ENCODE measurements at regions not wholly inside any gene's neighbourhood (a gene's known extent, or its start where the extent isn't known, plus 50 kb on each side); places are given as distances from the start of the nearest gene placed in this dataset.

DNA sequence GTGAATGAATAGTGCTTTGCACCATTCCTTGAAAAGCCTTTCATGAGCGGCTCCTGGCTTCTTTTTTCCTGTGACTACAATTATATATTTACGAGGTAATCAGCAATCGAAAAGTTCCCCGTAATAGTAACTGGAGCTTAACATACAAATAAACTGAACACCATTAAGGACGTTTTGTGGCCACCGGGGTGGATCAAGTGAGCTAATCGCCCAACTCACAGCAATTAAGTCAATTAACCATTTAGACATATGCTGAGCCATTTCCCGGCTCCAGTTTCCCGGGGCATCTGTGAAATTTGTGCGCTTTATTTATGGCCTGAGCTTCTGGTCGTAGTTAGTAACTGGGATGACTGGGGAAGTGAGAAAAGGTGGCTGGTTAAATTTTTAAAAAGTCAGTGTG is 465.2 kb downstream of the MIAT start:
- H3K4me3 ChIP-seq = no peak overlapping the region
- no peaks in the 10 kb centered on the region for H3K9me3 ChIP-seq
- H3K27me3 ChIP-seq = no peaks in the 10 kb centered on the region
- no peak for DNase-seq
- no peaks in the 10 kb centered on the region for H3K36me3 ChIP-seq

- no peaks in the 10 kb centered on the region for H3K36me3 ChIP-seq
- H3K9me3 ChIP-seq = no peaks in the 10 kb centered on the region
- no peak for DNase-seq
- H3K27me3 ChIP-seq = no peaks in the 10 kb centered on the region
- no peak overlapping the region for H3K4me3 ChIP-seq
Observed at GRCh38 chr22:27123880-27124279, 466.5 kb downstream of the MIAT start.

- no peaks in the 10 kb centered on the region for H3K36me3 ChIP-seq
- H3K9me3 ChIP-seq = no peaks in the 10 kb centered on the region
- 0 out of 2 replicates have a peak overlapping the region, but pooled peaks have one; percentile 2 for H3K4me3 ChIP-seq
- peak; percentile 79 for DNase-seq
- no peaks in the 10 kb centered on the region for H3K27me3 ChIP-seq
Observed at GRCh38 chr22:27124351-27124966, 467.1 kb downstream of the MIAT start.

DNA sequence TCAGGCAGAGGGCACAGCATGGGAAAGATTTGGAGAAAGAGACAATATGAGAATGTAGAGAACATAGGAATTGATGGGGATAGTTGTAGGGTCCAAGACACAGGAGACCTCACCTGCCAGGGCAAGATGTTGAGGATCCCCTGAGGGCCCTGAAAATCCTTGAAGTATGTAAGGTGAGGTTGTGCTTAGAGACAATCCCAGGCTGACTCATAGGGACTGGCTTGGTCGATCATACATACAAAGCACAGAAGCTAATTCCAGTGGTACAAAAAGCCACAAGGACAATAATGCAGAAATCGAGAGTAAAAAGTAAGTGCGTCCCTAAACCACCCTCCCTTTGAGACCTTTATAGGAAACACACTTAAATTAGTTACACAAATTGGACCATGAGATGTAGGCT is 468.2 kb downstream of the MIAT start:
- no peak overlapping the region for H3K4me3 ChIP-seq
- H3K36me3 ChIP-seq = no peaks in the 10 kb centered on the region
- H3K27me3 ChIP-seq = no peaks in the 10 kb centered on the region
- no peak for DNase-seq
- H3K9me3 ChIP-seq = no peaks in the 10 kb centered on the region

- Histone ChIP-seq H3K4me3 (no peak overlapping the region), H3K36me3 (no peaks in the 10 kb centered on the region), H3K9me3 (no peaks in the 10 kb centered on the region), H3K27me3 (no peaks in the 10 kb centered on the region)
- no peak for DNase-seq
Observed at GRCh38 chr22:27127911-27128310, 470.5 kb downstream of the MIAT start.

- H3K36me3 ChIP-seq = no peaks in the 10 kb centered on the region
- no peaks in the 10 kb centered on the region for H3K27me3 ChIP-seq
- H3K4me3 ChIP-seq = no peak overlapping the region
- DNase-seq = peak; percentile 83
- no peaks in the 10 kb centered on the region for H3K9me3 ChIP-seq
Observed at GRCh38 chr22:27128461-27129085, 471.2 kb downstream of the MIAT start.

DNA sequence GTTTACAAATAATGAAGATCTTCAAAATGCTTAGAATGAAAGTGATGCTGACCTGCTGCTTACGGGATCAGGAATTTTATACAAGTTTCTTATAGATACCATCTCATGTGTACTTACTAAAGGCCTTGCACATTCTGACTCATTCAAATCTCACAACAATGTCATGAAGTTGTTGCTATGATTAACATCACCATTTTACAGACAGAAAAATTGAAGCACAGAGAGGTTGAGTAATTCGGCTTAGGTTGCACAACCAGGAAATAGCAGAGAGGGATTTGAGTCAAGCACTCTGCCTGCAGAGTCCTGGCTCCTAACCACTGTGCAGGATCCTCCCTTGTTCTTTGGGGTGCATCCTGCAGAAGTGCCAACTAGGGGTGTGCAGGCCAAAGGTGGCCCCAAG is 471.9 kb downstream of the MIAT start:
- no peak for DNase-seq
- Histone ChIP-seq H3K27me3 (no peaks in the 10 kb centered on the region), H3K9me3 (no peaks in the 10 kb centered on the region), H3K4me3 (no peak overlapping the region), H3K36me3 (no peaks in the 10 kb centered on the region)

GRCh38 chr22:27130906-27131305 is 473.5 kb downstream of the MIAT start:
- Histone ChIP-seq H3K4me3 (no peak overlapping the region), H3K27me3 (no peaks in the 10 kb centered on the region), H3K9me3 (no peaks in the 10 kb centered on the region), H3K36me3 (no peaks in the 10 kb centered on the region)
- no peak for DNase-seq

DNA sequence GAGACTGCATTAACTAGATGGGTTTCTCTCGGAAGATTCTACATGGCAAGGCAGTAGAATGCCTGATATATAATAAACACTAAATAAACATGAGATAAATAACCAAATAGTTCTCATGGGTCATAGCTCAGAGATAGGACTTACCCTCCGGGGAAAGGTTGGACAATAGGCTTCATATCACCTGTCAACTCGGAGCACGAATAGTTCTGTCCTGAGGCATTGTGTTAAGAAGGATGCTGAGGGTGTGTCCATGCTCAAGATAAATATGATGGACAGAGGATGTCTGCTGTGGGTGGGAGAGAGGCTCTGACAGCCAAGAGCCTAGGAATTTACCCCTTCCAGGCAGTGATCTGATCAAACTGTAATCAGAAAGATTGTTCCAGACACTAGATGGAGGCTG is 474.0 kb downstream of the MIAT start:
- no peak overlapping the region for H3K4me3 ChIP-seq
- no peaks in the 10 kb centered on the region for H3K36me3 ChIP-seq
- no peaks in the 10 kb centered on the region for H3K9me3 ChIP-seq
- DNase-seq = no peak
- H3K27me3 ChIP-seq = no peaks in the 10 kb centered on the region

- Histone ChIP-seq H3K4me3 (no peak overlapping the region), H3K27me3 (no peaks in the 10 kb centered on the region), H3K36me3 (no peaks in the 10 kb centered on the region), H3K9me3 (peaks cover 7% of the 10 kb centered on the region)
- no peak for DNase-seq
Observed at GRCh38 chr22:27132400-27132799, 475.0 kb downstream of the MIAT start.

DNA sequence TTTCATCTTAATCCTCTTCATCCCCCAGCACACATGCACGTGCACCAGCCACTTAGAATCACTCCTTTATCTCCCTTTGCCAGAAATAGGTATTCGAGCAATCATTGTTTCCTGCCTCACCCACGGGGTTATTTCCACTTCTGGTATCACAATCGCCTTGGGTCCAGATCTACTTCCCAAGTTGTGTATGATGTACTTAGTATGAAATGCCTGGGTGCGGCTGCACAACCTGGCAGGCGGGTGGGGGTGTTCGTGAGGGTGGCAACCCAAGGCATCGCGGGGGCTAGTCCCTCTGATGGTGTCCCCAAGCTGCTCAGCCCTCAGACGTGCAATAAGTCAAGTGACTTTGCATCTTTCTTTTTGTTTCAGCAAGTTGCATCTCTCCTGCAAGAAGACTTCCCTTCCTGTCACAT is 475.6 kb downstream of the MIAT start:
- peaks cover 7% of the 10 kb centered on the region for H3K9me3 ChIP-seq
- H3K4me3 ChIP-seq = no peak overlapping the region
- no peak for DNase-seq
- no peaks in the 10 kb centered on the region for H3K36me3 ChIP-seq
- H3K27me3 ChIP-seq = no peaks in the 10 kb centered on the region

- Histone ChIP-seq H3K4me3 (no peak overlapping the region), H3K36me3 (no peaks in the 10 kb centered on the region), H3K27me3 (no peaks in the 10 kb centered on the region), H3K9me3 (peaks cover 7% of the 10 kb centered on the region)
- DNase-seq = peak; percentile 18
Observed at GRCh38 chr22:27133681-27134314, 476.4 kb downstream of the MIAT start.

DNA sequence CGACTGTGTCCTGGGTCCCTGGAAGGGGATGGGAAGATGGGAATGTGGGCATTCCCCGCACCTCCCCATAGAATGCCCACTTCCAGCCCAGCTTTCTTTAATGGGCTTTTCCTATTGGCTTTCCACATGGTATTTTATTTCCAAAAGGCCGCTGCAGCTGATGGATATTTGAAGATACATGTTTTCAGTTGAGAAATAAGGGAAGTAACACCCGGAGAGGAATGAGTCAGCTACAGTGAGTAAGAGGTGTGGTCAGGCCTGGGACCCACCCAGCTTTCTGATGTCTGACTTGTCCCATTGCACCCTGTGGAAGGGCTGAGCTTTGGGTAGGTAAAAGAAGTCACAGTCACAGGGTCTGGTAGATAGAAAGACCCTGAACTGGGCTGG is 476.9 kb downstream of the MIAT start:
- DNase-seq = peak; percentile 84
- Histone ChIP-seq H3K9me3 (peaks cover 7% of the 10 kb centered on the region), H3K4me3 (no peak overlapping the region), H3K36me3 (no peaks in the 10 kb centered on the region), H3K27me3 (no peaks in the 10 kb centered on the region)

DNA sequence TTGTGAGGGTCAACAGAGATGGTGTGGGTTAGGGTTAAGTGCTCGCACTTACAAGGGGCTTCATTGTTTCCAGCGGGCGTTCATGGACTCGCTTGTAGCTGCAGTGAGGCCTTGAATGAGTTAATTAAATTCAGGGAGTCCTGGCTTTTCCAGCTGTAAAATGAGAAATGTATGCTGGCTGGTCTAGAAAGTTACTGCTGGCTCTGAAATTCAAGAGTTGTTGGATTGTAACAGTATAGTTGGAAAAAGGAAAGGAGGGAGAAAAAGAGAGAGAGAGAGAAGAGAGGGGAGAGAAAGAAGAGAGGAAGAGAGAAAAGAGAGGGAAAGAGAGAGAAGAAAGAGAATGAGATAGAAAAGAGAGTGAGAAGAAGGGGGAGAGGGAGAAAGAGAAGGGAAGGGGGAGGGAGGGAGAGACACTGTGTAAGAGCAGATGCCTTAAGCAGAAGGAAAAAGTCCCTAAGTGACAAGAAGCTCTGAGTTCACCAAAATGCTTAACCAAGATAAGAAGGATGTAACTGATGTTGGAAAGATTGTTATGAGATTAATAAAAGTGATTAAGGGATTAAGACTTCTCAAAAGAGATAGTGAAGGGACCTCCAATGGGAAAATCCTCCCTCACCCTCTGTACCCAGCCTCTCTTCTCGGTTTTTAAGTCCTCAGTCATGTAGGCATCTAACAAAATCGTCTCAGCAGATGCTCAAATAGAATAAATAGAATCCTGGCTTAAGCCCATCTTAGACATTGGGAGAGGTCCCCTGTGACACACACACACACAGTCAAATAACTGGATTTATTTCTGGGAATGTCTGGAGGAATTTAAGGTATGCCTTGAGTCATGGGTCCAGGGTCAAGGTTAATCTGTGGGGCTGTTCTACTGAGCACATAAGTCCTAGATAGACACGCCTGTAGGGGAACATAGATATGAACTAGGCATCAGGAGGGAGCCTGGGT is 477.9 kb downstream of the MIAT start:
- Histone ChIP-seq H3K4me3 (no peak overlapping the region), H3K27me3 (no peaks in the 10 kb centered on the region), H3K9me3 (peaks cover 7% of the 10 kb centered on the region), H3K36me3 (no peaks in the 10 kb centered on the region)
- peak; percentile 52 for DNase-seq

DNA sequence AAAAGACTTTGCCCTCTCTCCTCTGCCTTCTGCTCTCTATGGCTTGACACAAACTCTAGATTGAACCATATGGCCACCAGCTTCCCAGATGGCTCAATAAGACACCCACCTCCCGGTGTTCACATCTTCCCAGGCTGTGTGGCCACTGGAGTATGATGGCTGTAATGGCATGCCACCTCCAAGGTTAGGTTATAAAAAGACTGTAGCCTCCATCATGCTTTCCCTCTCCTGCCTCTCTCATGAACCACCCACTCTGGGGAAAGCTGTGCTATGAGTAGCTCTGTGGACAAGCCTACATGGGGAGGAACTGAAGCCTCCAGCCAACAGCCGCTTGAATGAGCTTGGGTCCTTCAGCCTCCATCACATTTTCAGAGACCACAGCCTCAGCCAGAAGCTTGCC is 479.2 kb downstream of the MIAT start:
- Histone ChIP-seq H3K9me3 (peaks cover 7% of the 10 kb centered on the region), H3K36me3 (no peaks in the 10 kb centered on the region), H3K27me3 (no peaks in the 10 kb centered on the region), H3K4me3 (no peak overlapping the region)
- DNase-seq = no peak

- Histone ChIP-seq H3K4me3 (no peak overlapping the region), H3K27me3 (no peaks in the 10 kb centered on the region), H3K36me3 (no peaks in the 10 kb centered on the region), H3K9me3 (peaks cover 7% of the 10 kb centered on the region)
- no peak for DNase-seq
Observed at GRCh38 chr22:27137871-27138337, 480.5 kb downstream of the MIAT start.

DNA sequence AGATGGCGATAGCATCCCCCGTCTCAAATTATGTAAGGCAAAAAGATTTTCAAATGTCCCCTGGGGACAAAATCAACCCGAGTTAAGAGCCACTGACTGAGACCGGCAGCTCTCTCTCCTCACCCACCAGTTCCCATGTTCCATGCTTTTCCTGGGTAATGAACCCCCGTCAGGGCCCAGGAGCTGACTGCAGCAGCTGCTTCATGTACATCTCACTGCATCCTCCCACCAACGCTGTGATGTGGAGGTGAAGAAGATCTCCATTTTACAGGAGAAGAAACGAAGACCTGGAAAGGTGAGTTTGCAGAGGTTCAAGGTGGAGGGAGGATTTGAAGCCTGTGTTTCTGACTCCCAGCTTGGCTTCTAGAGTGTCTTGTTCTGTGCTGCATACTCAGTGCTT is 481.1 kb downstream of the MIAT start:
- H3K27me3 ChIP-seq = no peaks in the 10 kb centered on the region
- peaks cover 7% of the 10 kb centered on the region for H3K9me3 ChIP-seq
- no peak overlapping the region for H3K4me3 ChIP-seq
- no peaks in the 10 kb centered on the region for H3K36me3 ChIP-seq
- no peak for DNase-seq

All from MG63 (cell line).